GM12878 (cell line): ENCODE measurements at regions not wholly inside any gene's neighbourhood (a gene's known extent, or its start where the extent isn't known, plus 50 kb on each side); places are given as distances from the start of the nearest gene placed in this dataset.

Experiments used
- CTCF ChIP-seq, 3 experiments: IDR thresholded peaks in 2 of 3; conservative IDR thresholded peaks in 1 of 3; 2 replicates each; pipeline ENCODE4 v1.5.1; 2011; ENCODE audit warnings: low read depth in 3 of 3, low read length in 3 of 3, mild to moderate bottlenecking in 3 of 3, control low read depth in 2 of 3, moderate library complexity in 2 of 3, inconsistent platforms in 1 of 3, mixed read lengths in 1 of 3; ENCODE audit not compliant: control insufficient read depth in 2 of 3, insufficient read depth in 1 of 3; ENCODE audit errors: extremely low read depth in 1 of 3
- NRF1 ChIP-seq: conservative IDR thresholded peaks from 2 replicates; pipeline ENCODE4 v1.6.1; 2011; ENCODE audit warnings: mild to moderate bottlenecking, low read depth, low read length, improper control_type of control experiment
- POLR2A ChIP-seq: IDR thresholded peaks from 2 replicates; pipeline ENCODE4 v1.6.1; 2011; ENCODE audit warnings: low read depth, mild to moderate bottlenecking, low read length
- RAD51 ChIP-seq: fragments of 450-650 bp; IDR thresholded peaks from 2 replicates; pipeline ENCODE4 v1.6.1; 2016; ENCODE audit warnings: moderate library complexity, mild to moderate bottlenecking, inconsistent platforms
- TBL1XR1 ChIP-seq: IDR thresholded peaks from 2 replicates; pipeline ENCODE4 v1.6.1; 2012; ENCODE audit warnings: low read depth, low read length, improper control_type of control experiment
- USF2 ChIP-seq: IDR thresholded peaks from 2 replicates; pipeline ENCODE4 v1.6.1; 2011; ENCODE audit warnings: low read depth, low read length, improper control_type of control experiment, borderline replicate concordance

DNA sequence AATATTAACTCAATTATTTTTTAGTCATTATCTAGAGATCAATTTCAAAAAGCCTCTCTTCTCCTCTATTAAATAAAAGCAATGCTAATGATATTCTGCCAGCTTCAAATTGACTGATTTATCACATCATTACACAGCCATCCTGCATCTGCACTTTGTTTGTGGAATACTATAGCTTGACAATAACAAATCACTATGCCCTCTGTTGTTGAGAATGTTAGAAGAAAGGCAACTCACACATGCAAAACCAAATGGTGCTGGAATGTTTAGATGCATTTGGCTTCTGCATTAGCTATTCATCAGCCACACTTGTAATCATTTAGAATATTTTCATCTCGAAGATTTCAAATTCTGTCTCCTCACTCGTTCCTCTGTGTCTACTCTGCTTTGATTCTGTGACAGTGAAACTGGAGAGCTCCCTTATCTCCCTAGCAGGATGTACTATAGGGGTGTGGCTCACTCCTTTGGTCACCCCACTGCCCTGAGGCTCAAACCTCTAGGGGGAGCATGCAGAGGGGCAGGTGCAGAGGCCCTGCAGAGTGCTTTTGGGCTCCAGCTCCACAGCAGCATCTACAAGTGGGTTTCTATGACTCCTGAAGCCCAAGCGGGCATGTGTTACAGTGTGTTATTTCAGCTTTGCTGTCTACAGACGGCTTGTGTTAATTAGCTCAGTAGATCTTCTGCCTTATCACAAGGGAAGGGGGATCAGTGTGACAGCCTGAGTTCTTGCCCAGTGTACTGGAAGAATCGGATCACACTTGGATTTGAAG, 454.1 kb upstream of the BCHE start:
- TF ChIP-seq CTCF (IDR thresholded peaks at IDR 0.05 in 2 of 3, conservative IDR thresholded peaks at IDR 0.05 in 1 of 3; ENCODE audit: control insufficient read depth in 2 of 3, extremely low read depth in 1 of 3, insufficient read depth in 1 of 3, low read depth in 3 of 3, low read length in 3 of 3) (no peak), POLR2A (no peak), TBL1XR1 (no peak), RAD51 (no peak), NRF1 (no peak), USF2 (no peak)
